ENCODE measurements at regions not wholly inside any gene's neighbourhood (a gene's known extent, or its start where the extent isn't known, plus 50 kb on each side); places are given as distances from the start of the nearest gene placed in this dataset.

DNA sequence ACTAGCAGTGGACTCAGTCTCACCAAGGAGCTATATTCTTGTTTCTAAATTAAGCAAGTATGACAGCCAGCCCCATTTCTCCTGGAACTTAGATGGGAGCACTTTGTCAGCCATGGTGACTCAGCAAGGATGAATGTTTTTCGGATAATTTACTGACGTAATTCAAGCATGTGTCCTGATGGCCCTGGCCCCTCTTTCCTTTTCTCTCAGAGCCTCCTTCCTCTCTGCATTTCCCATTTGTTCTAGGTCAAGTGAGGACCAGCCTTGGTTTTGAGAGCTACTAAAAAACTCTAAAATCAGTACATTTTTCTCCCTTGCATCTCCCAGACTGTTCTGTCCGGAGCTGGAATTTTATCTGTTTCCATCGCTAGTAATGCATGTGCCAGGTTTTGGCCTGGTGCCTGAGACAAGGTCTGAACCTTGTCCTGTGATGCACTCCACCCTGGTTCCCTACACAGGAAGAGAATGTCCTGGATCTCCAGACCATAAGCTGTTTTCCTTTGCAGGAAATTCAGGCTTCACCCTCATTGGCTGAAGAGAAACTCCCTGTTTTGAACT, 256.6 kb upstream of the ROPN1 start:
- TF ChIP-seq, protein P1, sequence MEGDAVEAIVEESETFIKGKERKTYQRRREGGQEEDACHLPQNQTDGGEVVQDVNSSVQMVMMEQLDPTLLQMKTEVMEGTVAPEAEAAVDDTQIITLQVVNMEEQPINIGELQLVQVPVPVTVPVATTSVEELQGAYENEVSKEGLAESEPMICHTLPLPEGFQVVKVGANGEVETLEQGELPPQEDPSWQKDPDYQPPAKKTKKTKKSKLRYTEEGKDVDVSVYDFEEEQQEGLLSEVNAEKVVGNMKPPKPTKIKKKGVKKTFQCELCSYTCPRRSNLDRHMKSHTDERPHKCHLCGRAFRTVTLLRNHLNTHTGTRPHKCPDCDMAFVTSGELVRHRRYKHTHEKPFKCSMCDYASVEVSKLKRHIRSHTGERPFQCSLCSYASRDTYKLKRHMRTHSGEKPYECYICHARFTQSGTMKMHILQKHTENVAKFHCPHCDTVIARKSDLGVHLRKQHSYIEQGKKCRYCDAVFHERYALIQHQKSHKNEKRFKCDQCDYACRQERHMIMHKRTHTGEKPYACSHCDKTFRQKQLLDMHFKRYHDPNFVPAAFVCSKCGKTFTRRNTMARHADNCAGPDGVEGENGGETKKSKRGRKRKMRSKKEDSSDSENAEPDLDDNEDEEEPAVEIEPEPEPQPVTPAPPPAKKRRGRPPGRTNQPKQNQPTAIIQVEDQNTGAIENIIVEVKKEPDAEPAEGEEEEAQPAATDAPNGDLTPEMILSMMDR (conservative IDR thresholded peaks at IDR 0.05), result no peak
- no peak for TF ChIP-seq EZH2 (IDR thresholded peaks at IDR 0.05; ENCODE audit: low read depth)
